Activated T-cell treated with anti-CD3 and anti-CD28 coated beads, Interleukin-2, amount 50 U/mL, for 24 hours (primary cell): ENCODE measurements at regions not wholly inside any gene's neighbourhood (a gene's known extent, or its start where the extent isn't known, plus 50 kb on each side); places are given as distances from the start of the nearest gene placed in this dataset.
"Not testable (repeated sequence)": the region's sequence is repeated elsewhere in the genome, so short reads cannot be mapped to it uniquely, and the experiment has no call there.

Experiments
- DNase-seq: peaks from one replicate; pipeline ENCODE4 v3.0.0-alpha.2; 2020
- H3K27ac Mint-ChIP-seq: 2 replicates; pipeline ENCODE4 v1.8.0; 2020; ENCODE audit warnings: mild to moderate bottlenecking, mixed read lengths
- H3K27me3 Mint-ChIP-seq: 2 replicates; pipeline ENCODE4 v1.8.0; 2020; ENCODE audit warnings: mixed read lengths
- H3K36me3 Mint-ChIP-seq: 2 replicates; pipeline ENCODE4 v1.8.0; 2020; ENCODE audit warnings: low read depth, mixed read lengths
- H3K4me1 Mint-ChIP-seq: 2 replicates; pipeline ENCODE4 v1.8.0; 2020; ENCODE audit warnings: low read depth, mixed read lengths
- H3K4me3 Mint-ChIP-seq: 2 replicates; pipeline ENCODE4 v1.8.0; 2020; ENCODE audit warnings: mild to moderate bottlenecking, moderate library complexity, mixed read lengths
- H3K9me3 Mint-ChIP-seq: 2 replicates; pipeline ENCODE4 v1.8.0; 2020; ENCODE audit warnings: mixed read lengths

GRCh38 chr13:80550971-80551441, 210.1 kb upstream of the SPRY2 start:
- Mint-ChIP-seq H3K27ac (no peak overlapping the region), H3K9me3 (no peaks in the 10 kb centered on the region), H3K4me1 (peaks cover 4% of the 10 kb centered on the region), H3K36me3 (no peaks in the 10 kb centered on the region), H3K27me3 (no peaks in the 10 kb centered on the region), H3K4me3 (no peak overlapping the region)
- no peak for DNase-seq

DNA sequence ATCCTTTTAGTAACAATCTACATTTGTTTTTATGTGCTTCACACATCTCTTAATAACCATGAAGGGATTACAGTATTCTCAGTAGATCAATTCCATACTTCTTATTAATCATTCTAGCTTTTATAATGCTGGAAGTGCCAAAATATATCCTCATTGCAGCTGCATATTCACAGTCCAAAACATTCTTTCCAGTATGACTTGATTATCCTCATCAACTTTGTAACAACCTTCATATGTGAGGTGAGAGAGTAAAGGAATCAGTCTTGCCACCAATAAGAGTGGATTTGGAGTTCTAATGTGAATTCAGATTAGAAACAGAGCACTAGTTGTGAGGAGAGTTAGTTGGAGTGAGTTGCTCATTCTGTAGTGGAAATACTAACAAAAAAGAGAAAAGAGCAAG, 208.0 kb upstream of the SPRY2 start:
- no peak overlapping the region for H3K4me3 Mint-ChIP-seq
- H3K4me1 Mint-ChIP-seq: peaks cover 4% of the 10 kb centered on the region
- no peaks in the 10 kb centered on the region for H3K36me3 Mint-ChIP-seq
- H3K9me3 Mint-ChIP-seq: no peaks in the 10 kb centered on the region
- no peaks in the 10 kb centered on the region for H3K27me3 Mint-ChIP-seq
- DNase-seq: no peak
- no peak overlapping the region for H3K27ac Mint-ChIP-seq

DNA sequence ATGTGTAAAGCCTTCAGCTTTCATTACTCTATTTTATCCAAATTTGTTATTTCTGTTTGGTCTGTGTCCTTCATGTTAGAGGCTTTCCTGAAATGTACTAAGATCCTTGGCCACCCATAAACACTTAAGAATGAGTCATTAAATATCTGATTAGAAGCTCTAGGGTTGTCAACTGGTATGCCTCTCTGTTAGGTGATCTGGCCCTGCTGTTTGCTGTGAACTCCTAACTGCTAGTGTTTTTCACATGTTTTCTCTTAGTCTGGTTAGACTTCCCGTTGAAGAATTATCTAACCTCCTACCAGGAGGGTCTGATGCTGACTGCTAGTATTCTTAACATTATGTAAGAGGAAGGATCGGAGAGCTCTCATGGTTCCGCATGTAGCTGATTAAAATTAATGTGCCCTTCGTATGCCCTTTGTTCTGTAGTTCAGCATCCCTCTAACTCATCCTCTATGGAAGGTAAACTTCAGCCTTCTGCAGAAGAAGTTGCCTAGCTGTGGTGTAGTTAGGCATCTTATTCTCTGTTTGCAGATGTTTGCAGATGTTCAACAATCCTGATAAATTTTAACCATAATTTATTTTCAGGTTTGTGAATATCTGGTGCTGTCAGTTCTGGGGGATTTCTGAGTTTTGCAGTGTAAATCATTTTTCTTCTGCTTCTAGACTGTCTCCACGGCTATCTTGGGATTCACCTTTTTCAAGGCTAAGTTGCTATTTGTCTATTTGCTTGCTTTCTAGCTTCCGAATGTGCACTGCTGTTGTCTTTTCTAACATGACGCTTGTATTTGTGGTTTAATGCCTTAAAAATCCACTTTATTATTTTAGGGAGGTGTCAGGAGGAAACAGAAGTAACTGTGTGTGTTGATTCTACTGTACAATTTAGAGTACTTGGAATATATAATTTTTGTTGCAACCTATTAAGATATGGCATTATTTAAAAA, 207.2 kb upstream of the SPRY2 start:
- Mint-ChIP-seq H3K27me3 (no peaks in the 10 kb centered on the region), H3K9me3 (no peaks in the 10 kb centered on the region), H3K4me3 (no peak overlapping the region), H3K36me3 (no peaks in the 10 kb centered on the region), H3K4me1 (peaks cover 4% of the 10 kb centered on the region), H3K27ac (no peak overlapping the region)
- no peak for DNase-seq

- Mint-ChIP-seq H3K9me3 (peaks cover 2% of the 10 kb centered on the region), H3K27me3 (no peaks in the 10 kb centered on the region), H3K4me1 (peaks cover 4% of the 10 kb centered on the region), H3K4me3 (no peak overlapping the region), H3K36me3 (no peaks in the 10 kb centered on the region), H3K27ac (no peak overlapping the region)
- no peak for DNase-seq
Observed at GRCh38 chr13:80547341-80547740, 206.4 kb upstream of the SPRY2 start.

DNA sequence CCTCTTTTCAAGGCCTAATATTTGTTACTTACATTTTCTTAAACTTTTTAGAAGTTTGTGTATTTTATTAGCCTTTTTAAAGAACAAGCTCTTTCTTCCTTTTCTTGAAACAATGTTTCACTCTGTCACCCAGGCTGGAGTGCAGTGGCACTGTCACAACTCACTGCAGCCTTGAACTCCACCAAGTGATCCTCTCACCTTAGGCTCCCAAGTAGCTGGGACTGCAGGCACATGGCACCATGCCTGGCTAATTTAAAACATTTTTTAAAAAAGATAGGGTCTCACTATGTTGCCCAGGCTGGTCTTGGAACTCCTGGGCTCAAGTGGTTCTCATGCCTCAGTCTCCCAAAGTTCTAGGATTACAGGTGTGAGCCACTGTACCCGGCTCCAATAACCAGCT, 192.2 kb upstream of the SPRY2 start:
- no peaks in the 10 kb centered on the region for H3K36me3 Mint-ChIP-seq
- no peaks in the 10 kb centered on the region for H3K27me3 Mint-ChIP-seq
- no peak overlapping the region for H3K27ac Mint-ChIP-seq
- peaks cover 8% of the 10 kb centered on the region for H3K9me3 Mint-ChIP-seq
- no peak for DNase-seq
- H3K4me1 Mint-ChIP-seq: no peaks in the 10 kb centered on the region
- H3K4me3 Mint-ChIP-seq: no peak overlapping the region

DNA sequence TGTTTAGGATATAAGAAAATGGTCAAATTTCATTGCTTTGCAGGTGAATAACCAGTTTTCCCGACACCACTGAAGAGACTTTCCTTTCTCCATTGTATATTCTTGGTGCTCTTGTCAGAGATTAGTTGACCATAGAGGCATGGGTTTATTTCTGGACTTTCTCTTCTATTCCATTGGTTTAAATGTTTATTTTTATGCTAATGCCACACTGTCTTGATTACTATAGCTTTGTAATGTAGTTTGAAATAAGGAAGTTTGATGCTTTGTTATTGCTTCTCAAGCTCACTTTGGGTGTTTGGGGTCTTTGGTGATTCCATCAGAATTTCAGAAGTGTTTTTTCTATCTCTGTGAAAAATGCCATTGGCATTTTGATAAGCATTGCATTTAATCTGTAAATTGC, 190.0 kb upstream of the SPRY2 start:
- no peaks in the 10 kb centered on the region for H3K36me3 Mint-ChIP-seq
- no peak overlapping the region for H3K27ac Mint-ChIP-seq
- no peaks in the 10 kb centered on the region for H3K27me3 Mint-ChIP-seq
- no peak for DNase-seq
- H3K9me3 Mint-ChIP-seq: peaks cover 8% of the 10 kb centered on the region
- no peaks in the 10 kb centered on the region for H3K4me1 Mint-ChIP-seq
- no peak overlapping the region for H3K4me3 Mint-ChIP-seq

DNA sequence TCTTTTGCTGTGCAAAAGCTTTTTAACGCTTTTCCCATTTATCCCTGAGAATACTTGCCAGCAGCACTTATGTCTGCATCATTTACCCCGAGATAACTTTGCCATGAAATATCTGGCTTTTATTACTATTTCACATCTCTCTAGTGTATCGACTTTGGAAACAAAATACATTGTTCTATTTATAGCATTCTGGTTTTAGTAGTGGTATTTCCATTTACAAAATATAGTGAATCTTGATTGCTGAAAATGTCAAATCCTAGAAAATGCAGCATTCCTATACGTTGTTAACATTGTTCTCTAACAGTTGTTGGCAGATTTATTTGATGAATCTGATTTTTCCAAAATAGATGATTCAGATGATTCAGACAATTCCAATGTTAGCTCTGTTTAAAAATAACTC, 189.3 kb upstream of the SPRY2 start:
- no peak overlapping the region for H3K27ac Mint-ChIP-seq

GRCh38 chr13:80529734-80530133, 188.8 kb upstream of the SPRY2 start:
- Mint-ChIP-seq H3K4me1 (no peaks in the 10 kb centered on the region), H3K4me3 (no peak overlapping the region)

More for the DNA sequence above, 189.3 kb upstream of the SPRY2 start:
- Mint-ChIP-seq H3K4me1 (no peaks in the 10 kb centered on the region), H3K4me3 (no peak overlapping the region), H3K9me3 (peaks cover 8% of the 10 kb centered on the region), H3K36me3 (no peaks in the 10 kb centered on the region), H3K27me3 (no peaks in the 10 kb centered on the region)
- no peak for DNase-seq

GRCh38 chr13:80528733-80529132, 187.8 kb upstream of the SPRY2 start:
- Mint-ChIP-seq H3K9me3 (peaks cover 8% of the 10 kb centered on the region), H3K4me1 (no peaks in the 10 kb centered on the region), H3K36me3 (no peaks in the 10 kb centered on the region), H3K4me3 (no peak overlapping the region), H3K27me3 (no peaks in the 10 kb centered on the region), H3K27ac (no peak overlapping the region)
- no peak for DNase-seq

More at GRCh38 chr13:80529734-80530133, 188.8 kb upstream of the SPRY2 start:
- Mint-ChIP-seq H3K27ac (no peak overlapping the region), H3K36me3 (no peaks in the 10 kb centered on the region), H3K9me3 (peaks cover 8% of the 10 kb centered on the region), H3K27me3 (no peaks in the 10 kb centered on the region)
- no peak for DNase-seq

GRCh38 chr13:80527400-80527799, 186.5 kb upstream of the SPRY2 start:
- DNase-seq: no peak
- Mint-ChIP-seq H3K36me3 (no peaks in the 10 kb centered on the region), H3K27me3 (no peaks in the 10 kb centered on the region), H3K27ac (no peak overlapping the region), H3K4me1 (no peaks in the 10 kb centered on the region), H3K4me3 (no peak overlapping the region), H3K9me3 (peaks cover 8% of the 10 kb centered on the region)

GRCh38 chr13:80524447-80525215, 183.7 kb upstream of the SPRY2 start:
- Mint-ChIP-seq H3K4me1 (no peaks in the 10 kb centered on the region), H3K27ac (no peak overlapping the region), H3K4me3 (no peak overlapping the region), H3K9me3 (no peaks in the 10 kb centered on the region), H3K36me3 (no peaks in the 10 kb centered on the region), H3K27me3 (no peaks in the 10 kb centered on the region)
- DNase-seq: no peak

DNA sequence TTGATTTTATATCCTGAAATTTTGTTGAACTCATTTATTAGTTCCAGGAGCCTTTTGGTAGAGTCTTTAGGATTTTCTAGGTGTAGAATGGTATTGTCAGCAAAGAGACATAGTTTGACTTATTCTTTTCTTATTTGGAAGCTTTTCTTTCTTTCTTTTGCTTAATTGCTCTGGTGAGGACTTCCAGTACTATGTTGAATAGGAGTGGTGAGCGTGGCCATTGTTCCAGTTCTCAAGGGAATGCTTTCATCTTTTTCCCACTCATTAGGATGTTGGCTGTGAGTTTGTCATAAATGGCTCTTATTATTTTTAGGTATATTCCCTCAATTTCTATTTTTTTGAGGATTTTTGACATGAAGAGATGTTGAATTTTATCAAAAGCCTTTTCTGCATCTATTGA, 182.2 kb upstream of the SPRY2 start:
- H3K9me3 Mint-ChIP-seq: no peaks in the 10 kb centered on the region
- no peak overlapping the region for H3K4me3 Mint-ChIP-seq
- no peak overlapping the region for H3K27ac Mint-ChIP-seq
- no peaks in the 10 kb centered on the region for H3K36me3 Mint-ChIP-seq
- H3K4me1 Mint-ChIP-seq: no peaks in the 10 kb centered on the region
- no peaks in the 10 kb centered on the region for H3K27me3 Mint-ChIP-seq
- no peak for DNase-seq

DNA sequence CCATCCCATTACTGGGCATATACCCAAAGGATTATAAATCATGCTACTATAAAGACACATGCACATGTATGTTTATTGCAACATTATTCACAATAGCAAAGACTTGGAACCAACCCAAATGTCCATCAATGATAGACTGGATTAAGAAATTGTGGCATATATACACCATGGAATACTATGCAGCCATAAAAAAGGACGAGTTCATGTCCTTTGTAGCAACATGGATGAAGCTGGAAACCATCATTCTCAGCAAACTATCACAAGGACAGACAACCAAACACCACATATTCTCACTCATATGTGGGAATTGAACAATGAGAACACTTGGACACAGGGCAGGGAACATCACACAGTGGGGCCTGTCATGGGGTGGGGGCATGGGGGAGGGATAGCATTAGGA, 181.5 kb upstream of the SPRY2 start:
- H3K4me3 Mint-ChIP-seq, H3K27me3 Mint-ChIP-seq, H3K4me1 Mint-ChIP-seq, DNase-seq, H3K9me3 Mint-ChIP-seq, H3K36me3 Mint-ChIP-seq, H3K27ac Mint-ChIP-seq: not testable (repeated sequence)

GRCh38 chr13:80516818-80517348, 176.0 kb upstream of the SPRY2 start:
- no peak for DNase-seq
- Mint-ChIP-seq H3K4me3 (no peak overlapping the region), H3K4me1 (no peaks in the 10 kb centered on the region), H3K27me3 (no peaks in the 10 kb centered on the region), H3K9me3 (peaks cover 10% of the 10 kb centered on the region), H3K36me3 (no peaks in the 10 kb centered on the region), H3K27ac (no peak overlapping the region)

DNA sequence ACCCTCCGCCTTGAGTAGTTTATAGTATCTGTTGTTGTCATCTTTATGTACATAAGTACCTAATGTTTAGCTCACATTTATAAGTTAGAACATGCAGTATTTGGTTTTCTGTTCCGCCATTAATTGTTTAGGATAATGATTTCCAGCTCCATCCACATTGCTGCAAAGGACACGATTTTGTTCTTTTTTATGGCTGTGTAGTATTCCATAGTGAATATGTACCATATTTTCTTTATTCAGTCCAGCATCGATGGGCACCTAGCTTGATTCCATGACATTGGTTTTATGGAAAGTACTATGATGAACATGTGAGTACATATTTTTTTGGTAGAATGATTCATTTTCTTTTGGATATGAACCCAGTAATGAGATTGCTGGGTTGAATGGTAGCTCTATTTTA, 174.4 kb upstream of the SPRY2 start:
- Mint-ChIP-seq H3K27me3 (no peaks in the 10 kb centered on the region), H3K4me3 (no peak overlapping the region), H3K9me3 (peaks cover 10% of the 10 kb centered on the region), H3K27ac (no peak overlapping the region), H3K36me3 (no peaks in the 10 kb centered on the region), H3K4me1 (no peaks in the 10 kb centered on the region)
- DNase-seq: no peak
